GM21717 (cell line): ENCODE measurements at regions not wholly inside any gene's neighbourhood (a gene's known extent, or its start where the extent isn't known, plus 50 kb on each side); places are given as distances from the start of the nearest gene placed in this dataset.

Source experiments
- ATAC-seq: cut with Tn5 transposase; IDR thresholded peaks from one replicate; pipeline ENCODE4 v1.9.1; 2021; ENCODE audit warnings: mild to moderate bottlenecking, moderate library complexity; ENCODE audit not compliant: unreplicated experiment

DNA sequence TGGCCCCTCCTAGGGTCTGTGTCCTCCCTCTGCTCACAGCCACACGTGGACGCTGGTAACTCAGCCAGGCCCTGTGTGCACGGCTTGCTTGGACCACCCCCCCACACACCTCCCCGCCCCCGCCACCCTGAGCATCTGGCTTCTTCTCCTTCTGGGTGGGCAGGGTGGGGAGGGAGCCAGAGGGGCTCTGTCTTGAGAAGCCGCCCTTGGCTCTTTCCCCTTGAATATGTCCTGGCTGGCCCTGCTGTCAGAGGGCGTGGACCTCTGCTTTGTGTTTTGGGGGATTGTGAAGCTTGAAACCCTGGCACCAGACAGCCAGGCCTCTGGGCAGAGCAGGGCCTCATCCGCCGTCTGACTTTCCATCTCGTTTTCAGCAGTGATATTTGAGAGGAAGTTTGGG, 72.1 kb downstream of the GLI2 start:
- no peak for ATAC-seq

DNA sequence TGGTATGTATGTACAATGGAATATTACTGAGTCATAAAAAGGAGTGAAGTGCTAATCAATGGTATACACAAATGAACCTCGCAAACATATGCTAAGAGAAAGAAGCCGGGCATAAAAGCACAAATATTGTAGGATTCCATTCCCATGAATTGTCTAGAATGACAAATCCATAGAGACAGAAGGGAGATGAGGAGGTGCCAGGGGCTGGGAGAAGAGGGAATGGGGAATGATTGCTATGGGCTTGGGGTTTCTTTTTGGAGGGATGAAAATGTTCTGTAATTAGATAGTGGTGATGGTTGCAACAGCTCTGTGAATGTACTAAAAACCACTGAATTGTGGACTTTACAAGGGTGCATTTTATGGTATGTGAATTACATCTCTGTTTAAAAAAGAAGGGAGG, 73.5 kb downstream of the GLI2 start:
- no peak for ATAC-seq

DNA sequence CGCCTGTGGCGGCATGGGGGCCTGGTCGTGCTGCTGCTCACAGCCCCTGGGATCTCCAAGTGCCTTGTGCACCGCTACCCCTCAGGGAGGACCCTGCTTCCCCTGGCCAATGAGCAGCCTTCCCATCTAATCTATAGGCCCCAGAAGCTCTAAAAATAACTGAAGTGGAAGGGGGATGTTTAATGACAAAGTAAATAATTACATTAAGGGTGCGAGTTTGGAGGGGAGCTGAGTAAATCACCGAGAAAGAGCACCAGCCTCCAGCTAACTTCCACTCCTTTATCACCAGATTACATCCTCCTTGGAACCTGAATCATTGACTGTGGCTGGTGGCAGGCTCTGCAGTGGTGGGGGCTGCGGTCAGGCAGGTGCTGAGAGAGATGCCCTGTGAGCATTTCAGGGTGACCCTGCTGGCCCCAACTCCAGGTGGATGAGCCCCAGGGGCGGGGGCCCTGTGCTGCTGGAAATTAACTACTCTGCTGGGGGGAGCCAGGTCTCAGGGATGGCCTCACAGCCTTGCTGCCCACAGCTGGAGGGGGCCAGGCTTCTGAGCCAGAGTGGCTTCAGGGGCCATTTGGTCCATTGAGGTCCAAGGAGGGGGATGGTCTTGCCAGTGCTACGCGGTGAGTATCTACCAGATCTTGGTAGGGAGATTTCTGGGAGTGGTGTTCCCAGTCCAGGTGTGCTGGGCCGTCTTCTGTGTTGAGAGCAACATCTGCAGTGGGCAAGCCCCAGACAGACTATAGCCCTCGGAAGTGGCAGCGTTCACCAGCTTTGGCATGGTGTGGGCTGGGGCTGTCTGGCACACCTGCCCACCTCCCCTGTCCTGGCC, 74.2 kb downstream of the GLI2 start:
- ATAC-seq = no peak

DNA sequence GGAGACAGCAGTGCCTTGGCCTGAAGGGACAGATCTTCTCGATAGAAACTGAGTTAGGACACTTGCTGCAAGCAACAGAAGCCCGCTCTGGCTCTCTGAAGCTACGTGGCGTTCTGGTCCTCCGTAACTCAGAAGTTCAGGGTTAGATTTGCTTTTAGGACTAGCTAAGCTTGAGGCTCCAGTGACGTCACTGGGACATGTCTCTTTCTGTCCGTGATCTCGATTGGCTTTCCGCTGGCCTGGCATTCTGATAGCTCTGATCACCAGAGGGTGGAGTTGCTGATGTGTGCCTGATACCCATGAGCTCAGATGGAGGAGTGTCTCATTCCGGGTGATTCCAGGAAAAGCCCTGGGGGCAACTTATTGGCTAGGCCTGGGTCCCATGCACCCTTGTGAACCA, 75.0 kb downstream of the GLI2 start:
- ATAC-seq = no peak

DNA sequence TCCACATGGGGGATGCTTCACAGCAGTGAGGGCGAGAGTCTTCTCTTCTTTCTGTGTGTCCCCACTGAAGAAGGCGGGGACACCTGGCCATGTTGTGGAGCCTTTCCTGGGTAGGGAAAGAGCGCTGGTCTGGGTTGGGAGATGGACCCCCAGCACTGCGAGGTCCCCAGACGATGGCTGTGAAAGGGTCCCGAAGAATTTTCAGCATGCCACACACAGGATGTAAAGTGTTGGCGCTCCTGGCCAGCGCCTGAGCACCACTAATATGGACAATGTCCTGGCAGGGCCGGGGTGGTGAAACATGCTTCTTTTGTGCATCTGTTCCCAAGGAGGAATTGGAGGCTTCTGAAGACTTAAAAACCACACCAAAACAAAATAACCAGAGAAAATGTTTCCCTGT, 77.2 kb downstream of the GLI2 start:
- no peak for ATAC-seq

DNA sequence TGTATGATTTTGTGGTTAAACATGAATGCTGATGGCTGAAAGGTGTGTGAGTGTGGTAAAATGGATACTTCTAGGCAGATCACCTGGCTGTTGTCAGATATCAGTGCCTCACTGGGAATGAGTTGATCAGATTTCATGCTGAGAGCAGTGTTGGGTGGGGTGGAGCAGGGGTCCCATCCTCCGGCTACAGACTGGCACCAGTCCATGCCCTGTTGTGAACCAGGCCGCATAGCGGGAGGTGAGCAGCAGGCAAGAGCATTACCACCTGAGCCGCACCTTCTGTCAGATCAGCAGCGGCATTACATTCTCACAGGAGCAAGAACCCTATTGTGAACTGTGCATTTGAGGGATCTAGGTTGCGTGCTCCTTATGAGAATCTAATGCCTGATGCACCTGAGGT, 78.7 kb downstream of the GLI2 start:
- ATAC-seq = no peak

DNA sequence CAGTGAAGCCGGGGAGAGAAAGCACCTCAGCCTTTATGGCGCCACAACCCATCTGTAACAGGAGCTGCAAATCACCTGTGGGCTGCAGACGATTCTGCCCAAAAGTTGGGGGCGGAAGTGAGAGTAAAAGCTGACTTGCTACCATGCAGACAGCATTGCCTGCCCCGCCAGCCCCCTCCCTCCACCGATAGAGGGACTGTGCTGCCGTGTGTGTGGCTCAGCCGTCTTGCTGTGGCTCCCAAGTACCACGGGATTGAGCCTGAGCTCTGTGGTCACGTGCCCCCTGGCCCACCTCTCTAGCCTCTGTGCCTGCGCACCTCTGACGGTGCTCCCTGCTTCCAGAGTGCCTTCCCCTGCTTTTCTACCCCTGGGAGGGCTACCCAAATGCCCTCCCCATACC, 79.6 kb downstream of the GLI2 start:
- ATAC-seq = no peak

DNA sequence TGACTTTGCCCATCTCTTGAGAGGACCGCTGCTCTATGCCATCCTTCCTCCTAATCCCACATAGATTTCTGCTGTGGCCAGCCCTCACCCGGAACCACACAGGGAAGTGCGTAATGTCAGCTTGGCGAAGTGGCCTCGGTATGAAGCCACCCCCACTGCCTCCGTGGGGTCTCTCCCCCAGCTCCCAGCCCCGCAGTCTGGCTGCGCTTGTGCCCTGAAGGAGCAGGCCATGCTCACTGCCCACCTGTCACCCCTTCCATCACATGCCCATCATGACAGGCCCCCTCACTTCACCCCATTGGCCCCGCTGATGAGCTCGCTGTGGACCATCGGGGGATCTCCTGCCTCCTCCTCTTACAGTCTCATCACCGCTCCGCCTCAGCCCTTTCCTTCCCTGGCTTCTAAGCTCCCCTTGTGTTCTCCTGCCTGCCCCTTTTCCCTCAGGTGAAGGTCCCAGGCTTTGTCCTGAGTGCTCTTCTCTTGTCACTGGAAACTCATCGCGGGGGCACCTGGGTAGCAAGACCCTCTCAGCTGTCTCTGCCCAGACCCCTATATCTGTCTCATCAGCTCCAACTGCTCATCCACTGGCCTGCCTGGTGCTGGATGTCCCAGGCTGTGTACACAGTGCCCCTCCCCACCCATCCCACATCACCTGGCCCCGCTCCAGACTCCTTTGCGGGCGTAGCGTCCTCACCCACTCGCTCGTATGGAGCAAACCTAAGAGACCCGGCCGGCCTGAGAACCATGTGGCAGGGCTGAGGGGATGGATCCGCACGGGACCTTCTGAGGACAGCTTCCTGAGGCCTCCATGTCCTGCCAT, 81.7 kb downstream of the GLI2 start:
- no peak for ATAC-seq

DNA sequence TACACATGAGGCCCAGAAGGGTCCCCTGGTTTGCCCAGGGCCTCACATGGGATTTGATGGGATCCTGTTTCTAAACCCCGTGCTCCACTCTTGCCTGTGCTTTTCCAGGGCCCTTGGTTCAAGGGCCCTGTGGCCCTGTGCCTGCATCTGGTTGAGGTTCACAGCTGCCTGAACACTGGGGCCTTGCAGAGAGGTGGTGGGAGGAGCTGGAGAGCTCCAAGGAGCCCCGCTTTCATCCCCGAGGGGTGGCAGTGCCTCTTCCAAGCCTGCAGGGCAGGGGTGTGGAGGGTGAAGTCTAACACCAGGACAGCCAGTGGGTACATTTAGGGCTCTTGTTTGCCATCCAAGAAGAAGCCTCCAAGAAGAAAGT, 82.3 kb downstream of the GLI2 start:
- no peak for ATAC-seq

DNA sequence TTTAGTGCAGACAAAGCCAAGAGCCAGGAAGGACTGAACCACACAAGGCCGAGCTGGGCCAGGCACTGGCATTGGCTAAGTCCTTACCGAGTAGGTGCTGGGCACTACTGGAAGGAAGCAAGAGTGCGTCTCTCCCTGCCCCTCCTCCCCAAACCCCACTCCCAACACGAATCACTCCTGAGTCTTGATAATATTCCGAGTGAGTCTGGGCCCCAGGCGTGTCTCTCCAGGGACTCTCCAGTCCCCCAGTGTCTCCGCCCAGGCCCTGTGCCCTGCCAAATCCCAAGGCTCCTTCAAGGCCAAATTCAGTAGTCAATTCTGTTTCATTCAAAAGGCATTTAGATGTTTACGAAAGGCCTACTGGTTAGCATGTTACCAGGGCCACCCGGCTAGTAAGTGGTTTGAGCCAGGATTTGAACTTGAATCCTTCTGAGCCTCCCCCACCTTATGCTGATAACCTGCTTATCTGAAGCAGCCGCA, 82.8 kb downstream of the GLI2 start:
- ATAC-seq = no peak

DNA sequence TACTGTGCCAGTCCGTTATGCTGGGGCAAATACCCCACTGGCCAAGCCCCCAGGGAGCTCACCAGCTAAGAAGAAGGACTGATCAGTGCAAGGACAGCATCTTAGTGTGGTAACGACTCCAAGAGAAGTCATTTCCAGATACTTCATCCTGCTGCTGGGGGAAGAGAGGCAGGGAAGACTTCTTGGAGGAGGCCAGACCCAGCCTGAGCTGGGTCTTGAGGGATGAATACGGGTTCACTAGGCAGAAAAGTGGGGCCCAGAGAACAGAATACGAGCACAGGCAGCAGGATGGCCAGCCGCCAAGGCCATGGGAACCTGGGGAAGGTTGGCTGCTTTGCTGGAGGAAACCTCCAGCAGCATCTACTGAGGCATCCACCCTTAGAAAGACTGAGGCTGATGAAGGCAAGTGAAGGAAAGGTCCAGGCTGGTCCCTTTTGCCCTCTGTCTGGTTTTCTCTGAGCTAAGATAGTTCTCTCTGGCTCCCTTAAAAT, 84.1 kb downstream of the GLI2 start:
- ATAC-seq = no peak

DNA sequence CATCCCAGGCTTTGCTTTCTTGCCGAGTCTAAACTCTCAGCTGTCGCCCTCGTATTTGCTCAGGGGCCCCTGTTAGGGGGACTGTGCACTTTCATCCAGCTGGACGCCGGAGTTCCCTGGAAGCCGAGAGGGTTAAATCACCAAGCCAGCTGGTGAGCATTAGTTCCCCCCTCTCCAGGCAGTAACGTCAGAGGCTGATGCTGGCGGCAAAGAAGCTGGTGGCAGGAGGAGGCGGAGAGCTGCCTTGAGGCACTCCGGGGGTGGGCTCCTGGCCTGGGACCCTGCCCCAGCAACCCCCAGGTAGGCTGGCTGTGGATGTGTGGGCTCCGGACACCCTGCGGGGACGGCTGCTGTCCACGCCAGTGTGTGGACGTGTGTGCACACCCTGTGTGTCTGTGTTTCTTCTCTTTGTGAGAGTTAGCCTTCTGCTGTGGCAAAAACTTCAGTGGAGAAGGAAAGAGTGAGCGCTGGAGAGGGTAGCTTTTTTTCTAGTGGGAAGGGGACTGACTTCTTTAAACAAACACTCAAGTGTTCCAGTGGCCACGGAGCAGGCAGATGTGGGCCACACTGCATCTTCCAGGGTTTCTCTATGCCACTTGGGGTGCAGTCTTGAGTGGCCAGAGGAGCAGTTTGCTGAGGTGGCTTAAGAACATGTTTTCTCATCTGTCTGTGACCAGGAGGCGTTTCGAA, 84.7 kb downstream of the GLI2 start:
- no peak for ATAC-seq

DNA sequence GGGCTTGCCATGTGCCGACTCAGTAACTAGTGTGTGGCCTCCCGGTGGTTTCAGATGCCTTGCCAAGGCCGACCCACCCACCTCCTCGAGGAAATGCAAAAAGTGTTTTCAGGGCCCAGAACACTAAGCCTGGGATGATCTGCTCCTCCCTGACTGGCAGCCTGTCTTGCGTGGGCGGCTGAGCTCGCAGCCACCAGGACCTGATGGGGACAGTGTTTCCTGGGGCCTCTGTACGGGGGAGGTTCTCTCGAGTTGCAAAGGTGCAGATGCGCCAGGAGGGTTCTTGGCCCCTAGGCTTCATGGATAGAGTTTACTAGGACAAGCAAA, 85.2 kb downstream of the GLI2 start:
- ATAC-seq = no peak

DNA sequence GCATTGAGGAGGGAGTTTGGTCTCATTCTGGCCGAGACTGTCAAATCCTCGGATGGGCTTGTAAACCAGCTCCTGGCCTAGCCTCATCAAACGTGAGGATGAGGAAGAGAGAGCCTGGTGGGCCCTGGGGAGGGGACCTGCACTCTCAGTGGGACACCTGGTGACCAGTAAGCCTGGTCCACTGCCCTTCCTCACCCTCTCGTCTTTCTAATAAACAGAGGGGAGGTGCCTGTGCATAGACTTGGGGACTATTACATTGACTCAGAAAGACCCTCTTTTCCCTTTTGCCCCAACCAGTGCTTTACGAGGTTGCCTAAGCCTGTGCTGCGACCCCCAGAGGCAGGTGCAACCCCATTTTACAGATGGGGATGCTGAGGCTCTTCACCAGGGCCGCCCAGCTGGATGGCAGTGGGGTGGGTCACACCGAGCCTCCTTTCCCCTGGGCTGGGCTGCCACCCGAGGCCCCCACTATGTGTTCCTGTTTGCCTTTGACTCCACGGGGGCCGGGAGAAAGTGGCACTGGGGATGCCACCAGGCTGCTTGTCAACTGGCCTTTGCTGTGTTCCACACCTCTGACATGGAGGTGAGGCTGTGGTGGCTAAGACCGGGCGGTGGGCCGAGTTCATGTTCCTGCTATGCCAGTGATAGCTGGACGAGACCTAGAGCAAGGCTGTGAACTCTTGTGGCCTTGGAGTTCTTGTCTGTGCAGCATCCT, 85.9 kb downstream of the GLI2 start:
- ATAC-seq = no peak

DNA sequence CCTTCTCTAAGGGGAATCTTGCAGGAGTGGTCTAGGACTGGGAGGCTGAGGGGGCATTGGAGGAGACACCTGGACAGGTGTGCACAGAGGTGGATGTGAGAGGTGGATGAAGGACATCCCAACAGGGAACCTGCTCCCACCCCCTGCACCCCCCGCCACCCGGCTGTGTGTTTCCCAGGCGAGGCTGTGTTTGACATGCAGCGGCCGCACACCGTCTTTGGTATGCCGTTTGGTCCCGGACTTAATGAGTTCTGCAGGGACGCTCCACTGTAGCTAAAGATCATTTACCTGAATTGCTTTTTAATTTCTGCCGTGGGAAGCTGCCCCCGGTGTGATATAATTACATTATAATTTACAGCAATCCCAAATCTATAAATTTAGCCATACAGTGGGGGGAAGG, 87.3 kb downstream of the GLI2 start:
- no peak for ATAC-seq

DNA sequence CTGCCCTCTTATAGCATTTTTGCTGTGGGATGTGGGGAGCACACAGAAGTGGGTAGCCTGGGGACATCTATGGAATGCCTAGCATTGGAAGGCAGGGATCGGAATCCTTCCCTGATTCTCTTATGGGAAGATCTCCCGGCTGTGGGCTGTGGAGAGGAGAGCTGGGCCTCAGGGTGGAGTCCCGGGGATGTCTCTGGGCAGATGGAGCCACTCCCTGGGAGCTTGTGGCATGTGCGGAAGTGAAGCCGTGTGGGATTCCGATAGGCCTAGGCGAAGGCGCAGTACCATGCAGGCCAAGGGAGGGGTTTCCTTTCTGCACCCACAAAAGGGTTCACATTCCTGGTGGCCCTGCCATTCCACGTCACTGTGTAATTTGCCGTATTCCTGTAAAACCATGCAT, 87.9 kb downstream of the GLI2 start:
- no peak for ATAC-seq

DNA sequence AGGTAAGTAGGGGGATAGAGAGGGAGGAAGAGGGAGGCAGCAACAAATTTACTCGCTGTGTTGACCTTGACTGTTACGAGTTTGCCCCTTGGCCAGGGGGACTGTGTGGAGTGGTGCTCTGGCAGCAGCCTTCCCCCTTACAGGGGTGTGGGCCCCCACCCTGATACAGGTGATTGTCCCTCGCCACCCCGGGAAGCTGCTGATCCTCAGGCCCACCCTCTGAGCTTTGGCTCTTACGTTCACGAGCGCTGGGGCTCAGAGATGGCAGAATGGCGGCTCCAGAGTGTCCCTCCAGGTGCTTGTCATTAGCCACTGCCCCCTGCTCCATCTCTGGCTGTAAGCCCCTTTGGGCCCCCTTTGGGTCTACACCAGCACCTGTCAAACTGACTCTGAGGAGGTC, 88.6 kb downstream of the GLI2 start:
- ATAC-seq = no peak

DNA sequence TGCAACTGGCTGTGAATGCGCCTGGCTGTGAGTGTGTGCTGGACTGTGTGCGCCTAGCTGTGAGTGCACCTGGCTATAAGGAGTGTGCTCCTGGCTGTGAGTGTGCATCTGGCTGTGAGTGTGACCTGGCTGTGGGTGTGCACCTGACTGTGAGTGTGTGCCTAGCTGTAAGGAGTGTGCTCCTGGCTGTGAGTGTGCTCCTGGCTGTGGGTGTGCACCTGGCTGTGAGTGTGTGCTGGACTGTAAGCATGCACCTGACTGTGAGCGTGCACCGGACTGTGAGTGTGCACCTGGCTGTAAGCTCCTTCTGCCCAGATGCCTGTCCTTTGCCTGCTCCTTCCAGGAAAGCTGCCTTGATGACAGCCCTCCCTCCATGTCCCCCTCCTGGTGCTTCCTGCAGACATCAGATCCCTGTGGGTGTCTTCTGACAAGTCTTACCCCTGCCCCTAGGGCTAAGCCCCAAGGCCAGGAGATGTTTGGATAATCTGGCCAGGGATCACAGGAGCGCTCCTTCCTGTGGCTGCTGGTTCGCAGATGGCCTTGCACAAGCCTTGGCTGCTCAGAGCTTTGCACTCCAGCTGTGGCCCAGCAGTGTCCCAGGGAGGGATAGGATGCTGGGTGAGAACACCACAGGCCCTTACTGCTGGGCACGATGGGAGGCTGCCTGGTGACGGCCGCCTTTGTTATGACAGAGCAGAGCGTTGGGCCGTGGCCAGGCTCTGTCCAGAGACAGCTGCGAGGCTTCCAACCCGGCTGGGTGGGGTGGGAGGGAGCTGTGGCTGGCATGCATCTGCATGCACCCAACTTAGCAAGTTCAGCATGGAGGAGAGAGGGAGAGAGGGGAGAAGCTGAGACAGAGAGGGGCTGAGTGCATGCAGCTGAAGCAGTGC, 89.9 kb downstream of the GLI2 start:
- ATAC-seq = no peak

DNA sequence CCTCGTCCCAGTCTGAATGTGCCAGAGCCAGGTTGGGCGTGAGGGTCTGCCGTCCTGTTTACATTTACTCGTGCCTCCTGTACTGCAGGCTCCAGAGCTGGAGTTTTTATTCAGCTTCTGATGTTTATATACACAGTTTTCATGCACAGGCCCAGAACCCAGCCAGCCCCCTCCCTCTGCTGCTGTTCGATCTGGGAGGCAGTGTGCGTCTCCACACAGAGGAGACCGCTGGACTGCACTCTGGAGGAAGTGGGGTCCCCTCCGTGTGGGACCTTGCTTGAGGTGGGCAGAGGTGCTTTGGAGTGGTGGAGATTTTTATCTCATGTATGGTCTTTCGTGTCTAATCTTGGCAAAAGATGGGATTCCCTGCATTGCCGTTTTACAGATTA, 90.6 kb downstream of the GLI2 start:
- ATAC-seq = no peak
